ENCODE measurements at regions not wholly inside any gene's neighbourhood (a gene's known extent, or its start where the extent isn't known, plus 50 kb on each side); places are given as distances from the start of the nearest gene placed in this dataset.

DNA sequence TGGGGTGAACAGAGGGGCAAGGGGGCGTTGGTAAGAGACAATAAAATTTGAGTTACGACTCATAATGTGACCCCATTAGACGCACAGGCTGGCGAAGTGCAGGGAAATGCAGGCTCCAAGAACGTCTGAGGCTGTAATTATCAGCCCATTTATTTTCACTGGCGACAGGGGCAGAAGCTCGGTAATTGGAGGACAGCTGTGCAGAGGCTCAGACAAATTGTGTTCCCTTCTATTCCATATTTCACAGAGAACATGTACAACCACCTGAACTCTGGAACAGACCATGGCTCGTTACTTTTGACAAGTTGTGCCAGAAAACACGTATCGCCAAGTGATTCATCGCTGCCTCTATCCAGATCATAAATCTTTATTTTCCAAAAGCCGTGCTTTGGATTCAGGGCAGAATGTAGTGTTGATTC lies 137.3 kb upstream of the FRMD4A start:
- no peak for DNase-seq (ENCODE audit: low read depth)

DNA sequence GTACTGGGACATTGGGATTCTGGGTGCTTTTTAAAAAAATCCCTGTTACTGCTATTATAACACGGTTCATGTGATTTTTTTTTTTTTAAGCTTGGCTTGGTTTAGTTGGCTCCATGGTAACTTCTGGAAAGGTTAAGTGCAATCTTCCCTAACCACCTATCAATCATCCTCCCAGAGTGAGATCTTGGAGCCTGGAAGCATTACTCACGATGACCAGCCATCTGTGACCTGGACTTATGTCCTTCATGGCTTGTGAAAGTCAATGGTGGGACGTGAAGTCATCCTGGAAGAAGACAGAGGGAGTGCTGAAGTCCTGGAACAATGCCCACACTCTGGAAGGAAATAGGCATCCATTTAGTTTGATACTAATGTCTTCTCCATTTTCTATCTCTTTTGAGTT lies 135.5 kb upstream of the FRMD4A start:
- peak; percentile 79 for DNase-seq (ENCODE audit: low read depth)

DNA sequence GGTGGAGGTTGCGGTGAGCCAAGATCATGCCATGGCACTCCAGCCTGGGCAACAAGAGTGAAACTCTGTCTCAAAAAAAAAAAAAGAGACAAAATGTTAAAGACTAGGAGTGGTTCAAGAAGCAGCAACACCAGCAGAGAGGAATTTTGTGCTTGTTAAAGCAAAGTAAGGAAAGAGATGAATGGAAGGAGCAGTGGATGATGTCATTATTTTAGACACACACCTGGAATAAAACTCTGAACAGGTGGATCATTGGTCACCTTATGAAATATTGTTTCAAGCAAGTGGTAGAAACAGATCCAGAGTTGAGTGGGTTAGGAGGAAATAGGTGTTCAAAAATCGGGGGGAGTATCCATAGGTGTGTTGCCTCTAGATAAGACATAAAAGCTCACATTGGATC lies 129.7 kb upstream of the FRMD4A start:
- DNase-seq (ENCODE audit: low read depth) = no peak

DNA sequence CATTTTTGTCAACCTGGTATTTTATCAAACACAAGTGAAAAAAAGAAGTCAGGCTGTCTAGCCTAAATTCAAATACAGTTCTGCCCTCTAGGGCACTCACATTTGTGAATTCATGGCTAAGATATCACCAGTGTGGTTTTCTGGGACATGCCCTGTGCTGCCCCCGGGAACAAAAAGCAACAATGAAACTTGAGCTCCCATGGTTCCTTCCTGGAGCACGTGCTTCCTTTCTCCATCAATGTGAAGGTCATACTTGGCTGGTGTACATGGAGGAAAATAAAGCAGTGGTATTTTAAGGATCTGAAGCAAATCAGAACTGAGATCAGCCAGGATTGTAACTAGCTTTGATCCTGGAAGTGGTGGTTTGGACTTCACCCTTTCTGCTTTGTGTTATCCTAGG lies 128.9 kb upstream of the FRMD4A start:
- no peak for DNase-seq (ENCODE audit: low read depth)

DNA sequence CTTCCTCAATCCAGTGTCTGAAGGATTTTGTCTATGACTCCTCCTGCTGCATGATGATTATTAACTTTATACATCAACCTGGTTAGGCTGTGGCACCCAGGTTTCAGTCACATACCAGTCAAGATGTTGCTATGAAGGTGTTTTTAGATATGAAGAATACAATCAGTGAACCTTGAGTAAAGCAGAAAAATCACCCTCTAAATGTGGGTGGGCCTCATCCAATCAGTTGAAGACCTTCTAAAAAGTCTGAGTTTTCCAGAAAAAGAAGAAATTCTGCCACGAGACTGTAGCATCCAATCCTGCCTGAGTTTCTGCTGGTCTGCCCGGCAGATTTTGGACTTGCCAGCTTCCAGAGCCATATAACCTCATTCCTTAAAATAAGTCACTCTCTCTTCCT lies 126.1 kb upstream of the FRMD4A start:
- DNase-seq (ENCODE audit: low read depth) = no peak

DNA sequence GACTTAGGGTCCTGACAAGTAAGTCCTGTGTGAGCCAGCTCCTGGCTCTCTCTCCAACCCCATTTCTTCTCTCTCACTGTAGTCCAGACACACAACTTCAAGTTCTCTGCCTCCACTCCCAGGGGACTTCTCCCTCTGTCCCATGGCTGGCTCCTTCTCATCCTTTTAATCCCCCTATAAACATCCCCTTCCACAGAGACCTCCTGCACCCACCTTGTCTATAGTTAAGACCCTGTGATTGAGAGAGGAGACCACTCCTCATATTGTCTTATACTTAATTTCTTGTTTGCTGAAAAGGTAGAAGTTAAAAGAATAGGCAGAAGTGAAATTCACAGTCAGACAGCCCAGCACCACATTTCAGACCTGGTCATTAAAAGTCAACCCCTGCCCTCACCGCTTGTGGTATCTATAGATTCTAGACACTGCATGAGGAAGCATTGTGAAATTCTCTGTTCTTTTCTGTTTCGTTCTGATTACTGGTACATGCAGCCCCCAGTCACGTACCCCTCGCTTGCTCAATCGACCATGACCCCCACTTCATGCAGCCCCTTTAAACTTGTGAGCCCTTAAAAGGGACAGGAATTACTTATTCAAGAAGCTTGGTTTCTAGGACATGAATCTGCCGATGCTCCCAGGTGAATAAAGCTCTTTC lies 125.6 kb upstream of the FRMD4A start:
- DNase-seq (ENCODE audit: low read depth) = no peak

DNA sequence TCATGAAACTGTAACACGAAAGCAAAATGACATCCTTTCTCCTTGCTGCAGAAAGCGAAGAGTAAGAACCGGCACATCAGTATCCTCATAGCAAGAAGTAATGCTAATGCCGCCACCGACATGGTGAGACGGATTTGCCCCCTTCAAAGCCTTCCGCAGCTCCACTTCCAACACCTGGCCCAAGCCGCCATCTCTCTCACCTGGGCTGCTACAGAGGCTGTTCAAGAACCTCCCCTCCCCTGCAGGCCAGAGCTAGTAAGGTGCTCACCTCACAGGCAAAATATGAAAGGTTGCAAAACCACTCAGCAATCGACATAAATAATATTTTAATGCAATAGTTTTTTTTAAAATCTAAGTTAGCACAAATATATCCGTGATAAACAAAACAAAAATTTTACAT lies 123.9 kb upstream of the FRMD4A start:
- DNase-seq (ENCODE audit: low read depth) = no peak

DNA sequence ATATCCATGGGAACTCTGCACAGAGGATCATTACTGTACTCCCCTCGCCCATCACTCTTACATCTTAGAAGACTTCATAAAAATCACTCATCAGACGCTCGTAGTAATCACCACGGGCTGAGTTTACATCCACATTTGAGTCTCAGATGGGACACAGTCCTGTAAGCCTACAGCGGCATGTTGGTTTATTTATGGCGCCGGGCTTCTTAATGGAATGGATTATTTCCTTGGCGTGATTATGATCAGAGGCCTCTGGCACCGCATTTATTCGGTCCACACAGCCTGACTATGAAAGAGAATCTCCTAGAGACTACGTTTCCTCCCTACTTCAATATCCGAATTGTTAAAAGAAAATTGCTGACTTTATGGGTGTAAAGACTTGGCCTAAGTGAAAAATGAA lies 123.5 kb upstream of the FRMD4A start:
- DNase-seq (ENCODE audit: low read depth) = no peak

DNA sequence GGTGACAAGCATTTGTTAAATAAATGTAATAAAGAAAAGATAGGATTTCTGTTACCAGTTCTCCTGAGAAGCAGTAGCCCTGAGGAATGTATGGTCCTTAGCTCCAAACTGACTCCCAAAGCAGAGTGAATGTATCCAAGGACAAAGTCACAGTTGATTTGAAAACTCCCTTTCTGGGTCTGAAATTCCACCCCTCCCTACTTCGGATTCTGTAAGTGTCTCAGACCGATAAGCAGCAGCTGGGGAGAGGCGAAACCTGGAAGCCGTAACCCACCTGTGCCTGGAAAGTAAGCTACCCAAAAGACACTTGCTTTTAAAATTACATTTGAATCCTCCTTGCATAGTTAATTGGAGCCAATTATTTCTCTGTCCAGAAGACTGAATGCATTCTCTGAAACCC lies 122.9 kb upstream of the FRMD4A start:
- DNase-seq (ENCODE audit: low read depth) = no peak

DNA sequence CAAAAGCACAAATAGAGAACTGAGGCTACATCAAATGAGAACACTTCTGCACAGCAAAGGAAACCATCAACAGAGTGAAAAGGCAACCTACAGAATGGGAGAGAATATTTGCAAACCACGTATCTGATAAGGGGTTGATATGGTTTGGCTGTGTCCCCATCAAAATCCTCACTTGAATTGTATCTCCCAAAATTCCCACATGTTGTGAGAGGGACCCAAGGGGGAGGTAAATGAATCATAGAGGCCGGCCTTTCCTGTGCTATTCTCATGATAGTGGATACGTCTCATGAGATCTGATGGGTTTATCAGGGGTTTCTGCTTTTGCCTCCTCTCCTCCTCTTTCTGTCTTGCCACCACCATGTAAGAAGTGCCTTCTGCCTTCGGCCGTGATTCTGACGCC lies 120.6 kb upstream of the FRMD4A start:
- no peak for DNase-seq (ENCODE audit: low read depth)

DNA sequence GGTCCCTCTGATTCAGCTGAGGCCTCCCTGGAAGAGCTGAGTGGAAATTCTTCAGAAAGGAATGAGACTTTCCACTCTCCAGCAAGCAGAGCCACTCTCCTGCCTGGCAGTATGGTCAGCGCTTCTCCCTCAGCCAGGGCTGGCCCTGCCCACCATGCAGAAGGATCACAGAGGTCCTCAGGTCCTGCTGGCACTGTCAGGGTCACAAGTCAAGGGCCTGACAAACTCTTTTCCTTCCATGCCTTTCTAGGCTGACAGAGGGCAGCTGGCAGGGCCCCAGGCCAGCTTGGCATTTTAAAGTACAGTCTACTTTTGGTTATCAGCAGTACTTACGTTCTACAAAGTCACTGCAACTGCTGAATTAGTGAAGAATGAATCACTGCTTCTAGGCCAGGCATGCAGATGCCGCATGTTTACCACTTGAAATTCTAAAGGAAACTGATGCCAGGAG lies 119.3 kb upstream of the FRMD4A start:
- no peak for DNase-seq (ENCODE audit: low read depth)

DNA sequence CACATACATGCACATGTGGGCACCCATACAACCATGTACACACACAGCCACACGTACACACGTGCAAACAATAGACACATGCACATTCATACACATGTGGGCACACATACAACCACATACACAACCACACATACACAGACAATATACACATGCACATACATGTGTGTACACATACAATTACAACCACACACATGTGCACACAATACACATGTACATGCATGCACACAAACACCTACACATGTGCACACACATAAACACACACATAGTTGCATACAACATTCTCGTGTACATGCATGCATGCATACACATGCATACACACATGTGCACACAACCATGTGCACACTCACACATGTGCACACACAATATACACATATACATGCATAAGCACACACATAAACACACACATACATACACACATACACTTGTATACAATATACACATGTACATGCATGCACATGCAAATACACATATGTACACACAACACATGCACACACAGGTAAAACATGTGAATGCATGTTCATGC lies 118.6 kb upstream of the FRMD4A start:
- DNase-seq (ENCODE audit: low read depth) = no peak

DNA sequence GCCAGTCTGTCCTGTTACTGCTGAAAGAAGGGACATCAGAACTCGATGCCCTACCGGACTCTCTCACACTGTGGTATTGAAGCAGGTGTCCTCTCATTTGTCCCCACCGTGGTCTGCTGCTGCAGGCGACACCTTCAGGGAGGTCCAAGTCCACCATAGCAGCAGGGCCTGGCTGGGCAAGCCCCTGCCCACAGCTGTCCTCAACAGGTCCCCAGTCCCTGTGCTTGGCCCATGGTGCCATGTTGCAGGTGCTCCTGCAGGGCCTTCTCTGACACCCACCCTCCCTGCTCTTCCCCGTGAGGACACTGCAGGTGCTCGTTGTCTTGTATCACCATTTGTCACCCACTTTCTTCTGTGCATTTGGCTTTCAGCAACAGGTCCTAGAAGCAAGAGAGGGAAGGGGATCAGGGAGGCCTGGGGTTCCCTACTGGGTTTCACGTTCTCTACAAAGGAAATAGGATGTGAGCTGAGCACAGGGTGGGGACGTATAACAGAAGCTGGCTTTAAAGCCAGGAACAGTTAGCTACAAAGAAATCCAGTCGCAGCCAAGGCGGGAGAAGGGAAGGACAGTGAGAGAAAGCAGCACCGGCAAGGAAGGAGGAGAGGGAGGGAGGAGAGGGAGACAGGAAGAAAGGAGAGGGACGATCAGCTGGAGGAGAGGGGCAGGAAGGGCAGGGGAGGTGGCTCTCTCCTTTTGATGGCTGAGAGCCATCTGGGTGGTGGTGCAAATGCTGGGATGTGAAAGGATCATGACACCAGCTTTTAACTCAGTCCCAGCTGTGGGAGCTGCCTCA lies 117.7 kb upstream of the FRMD4A start:
- no peak for DNase-seq (ENCODE audit: low read depth)

DNA sequence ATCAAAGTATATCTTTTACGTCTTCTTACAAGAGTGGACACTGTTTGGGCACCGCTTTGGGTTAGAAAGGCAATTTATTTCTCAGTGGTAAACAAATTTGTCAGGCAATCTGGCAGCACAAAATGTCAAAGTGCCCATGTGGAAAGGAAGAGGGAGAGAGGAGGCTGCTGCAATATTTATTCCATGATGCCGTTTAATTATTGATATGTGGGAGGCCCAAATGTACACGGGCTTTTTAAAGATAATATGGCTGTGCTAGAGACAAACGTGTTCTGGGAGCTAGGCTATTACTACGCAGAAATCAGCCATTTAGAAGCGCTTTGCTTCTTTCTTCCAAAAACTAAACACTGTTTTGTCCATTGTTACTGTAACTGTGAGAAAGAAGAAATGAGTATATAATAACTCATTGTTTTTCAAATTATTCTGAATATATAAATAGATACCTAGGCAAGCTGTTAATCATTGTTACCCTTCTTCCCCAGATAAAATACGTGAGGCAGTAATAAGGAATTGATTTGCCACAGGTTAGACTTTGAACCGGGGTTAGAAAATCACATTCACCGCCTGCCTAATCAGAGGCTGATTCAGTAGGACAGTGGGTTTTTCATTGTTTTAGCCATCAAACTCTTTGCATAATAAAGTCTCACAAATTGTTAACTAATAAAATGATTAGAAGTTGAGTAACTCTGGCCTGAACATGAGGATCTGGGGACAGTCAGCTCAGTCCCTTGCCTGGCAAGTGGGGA lies 116.5 kb upstream of the FRMD4A start:
- DNase-seq (ENCODE audit: low read depth) = no peak

DNA sequence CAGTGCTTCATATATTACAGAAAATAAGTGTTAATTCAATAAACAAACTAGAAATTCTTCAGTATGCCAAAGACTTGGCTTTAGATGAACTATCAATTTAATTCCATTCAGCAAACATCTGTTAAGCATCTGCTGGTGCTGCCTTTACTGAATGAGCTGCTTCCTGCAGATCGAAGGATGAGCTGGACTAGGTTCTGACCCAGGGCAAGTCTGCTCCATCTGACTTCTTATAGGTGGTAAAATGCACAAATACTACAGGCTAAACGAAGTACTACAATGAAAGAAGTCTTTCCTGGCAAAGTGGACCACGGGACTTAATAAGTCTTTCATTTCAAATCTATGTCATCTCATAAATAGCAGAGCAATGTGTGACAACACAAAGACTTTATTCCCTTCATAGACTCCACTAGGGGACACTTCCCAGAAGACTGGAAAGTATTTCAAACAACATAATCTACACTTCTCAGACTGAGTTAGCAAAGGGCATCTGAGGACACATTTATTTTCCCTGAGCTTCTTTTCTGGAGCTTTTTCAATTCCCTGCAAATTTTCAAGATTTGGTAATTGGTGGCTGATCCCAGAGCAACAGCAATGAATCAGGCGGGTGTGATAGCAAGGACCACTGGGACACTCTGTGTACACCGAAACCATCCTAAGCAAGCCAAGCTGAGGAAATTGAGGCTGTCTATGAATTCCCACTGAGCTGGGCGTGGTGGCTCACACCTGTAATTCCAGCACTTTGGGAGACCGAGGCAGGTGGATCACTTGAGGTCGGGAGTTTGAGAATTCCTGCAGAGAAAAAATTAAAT lies 108.9 kb upstream of the FRMD4A start:
- no peak for DNase-seq (ENCODE audit: low read depth)

DNA sequence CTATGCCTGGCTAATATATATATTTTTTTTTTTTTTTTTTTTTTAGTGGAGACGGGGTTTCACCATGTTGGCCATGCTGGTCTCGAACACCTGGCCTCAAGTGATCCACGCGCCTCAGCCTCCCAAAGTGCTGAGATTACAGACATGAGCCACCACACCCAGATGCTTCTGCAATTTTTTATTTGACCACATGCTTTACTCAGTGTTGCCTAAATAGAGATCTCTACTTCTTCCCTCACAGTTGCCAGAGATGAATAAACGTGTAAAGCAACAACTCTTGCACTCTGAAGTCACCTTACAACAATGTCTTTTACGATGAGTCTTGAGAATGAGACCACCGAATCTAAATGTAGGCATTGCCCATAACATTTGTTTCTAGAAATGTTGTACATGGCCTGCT lies 107.9 kb upstream of the FRMD4A start:
- no peak for DNase-seq (ENCODE audit: low read depth)

DNA sequence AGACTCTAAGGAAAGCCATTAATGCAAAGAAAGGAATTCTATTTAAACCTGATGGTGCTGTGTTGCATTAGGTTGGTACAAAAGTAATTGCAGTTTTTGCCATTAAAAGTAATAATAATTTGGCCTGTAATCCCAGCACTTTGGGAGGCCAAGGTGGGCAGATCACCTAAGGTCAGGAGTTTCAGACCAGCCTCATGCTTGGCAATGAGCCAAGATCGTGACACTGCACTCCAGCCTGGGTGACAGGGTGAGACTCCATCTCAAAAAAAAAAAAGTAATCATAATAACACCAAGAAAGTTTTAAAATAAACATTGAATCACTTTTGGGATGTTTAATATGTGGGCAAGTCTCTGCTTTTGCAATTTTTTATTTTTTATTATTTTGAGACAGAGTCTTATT lies 107.3 kb upstream of the FRMD4A start:
- no peak for DNase-seq (ENCODE audit: low read depth)

DNA sequence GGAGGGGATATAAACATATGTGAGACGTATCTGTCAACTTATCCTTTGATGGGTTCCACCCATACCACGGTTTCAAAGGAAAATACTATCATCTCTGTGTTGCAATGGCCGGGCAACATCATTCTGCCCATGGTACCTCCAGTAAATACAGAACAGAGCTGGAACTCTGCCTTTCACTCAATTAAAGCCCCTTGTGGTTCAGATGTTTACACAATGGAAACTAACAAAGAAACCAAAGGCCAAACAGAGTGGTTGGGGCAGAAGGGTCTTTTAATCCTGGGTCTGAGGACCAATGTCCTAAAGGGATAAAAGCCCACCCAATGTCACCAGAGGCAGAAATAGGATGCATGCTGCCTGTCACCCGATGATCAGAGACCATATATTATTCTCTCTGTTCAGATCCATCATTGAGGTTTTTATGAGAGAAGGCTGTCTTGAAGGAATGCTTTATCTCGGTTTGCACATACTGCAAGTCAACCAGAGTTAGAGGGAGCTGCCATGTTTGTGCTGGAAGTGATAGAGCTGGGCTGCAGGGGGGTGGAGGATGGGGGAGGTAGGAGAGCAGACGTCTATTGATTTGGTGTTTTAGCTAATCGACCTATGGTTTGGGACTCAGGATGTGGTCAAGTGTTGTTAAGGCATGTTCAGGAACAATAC lies 105.4 kb upstream of the FRMD4A start:
- no peak for DNase-seq (ENCODE audit: low read depth)

DNA sequence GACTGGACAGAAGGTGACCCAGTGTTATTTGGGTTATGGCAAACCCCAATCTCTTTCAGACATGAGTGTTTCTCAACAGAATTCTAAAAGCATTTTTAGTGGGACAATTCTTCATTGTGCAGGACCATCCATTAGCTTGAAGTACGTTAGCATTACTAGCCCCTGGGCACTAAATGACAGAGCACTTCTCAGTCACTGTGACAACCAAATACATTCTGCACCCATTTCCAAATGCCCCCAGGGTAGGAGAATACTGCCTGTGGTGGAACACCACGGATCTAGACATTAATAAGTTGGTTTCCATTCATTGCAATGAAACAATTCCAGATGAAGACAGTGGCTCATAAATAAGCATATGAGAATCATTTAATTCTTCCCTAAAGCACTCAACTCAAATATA lies 102.4 kb upstream of the FRMD4A start:
- DNase-seq (ENCODE audit: low read depth) = no peak

DNA sequence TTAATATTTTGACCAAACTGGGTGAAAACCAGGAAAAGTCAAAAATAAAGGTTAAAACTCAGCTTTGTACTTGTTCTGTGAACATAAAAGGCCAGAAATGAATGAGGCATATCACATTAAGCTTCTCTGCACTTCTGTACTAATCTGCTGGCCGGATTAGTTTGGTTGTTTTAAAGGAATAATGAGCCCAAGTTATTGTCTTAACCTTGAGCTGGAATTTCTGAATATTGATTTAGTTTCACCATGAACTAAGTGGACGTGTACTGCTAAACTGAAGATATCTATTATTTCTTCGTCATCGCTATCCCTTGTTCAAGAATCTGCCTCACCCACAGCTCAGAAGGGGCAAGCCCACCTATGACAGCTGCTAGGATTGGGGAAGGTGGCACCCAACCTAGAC lies 101.1 kb upstream of the FRMD4A start:
- no peak for DNase-seq (ENCODE audit: low read depth)
